HEK293 (cell line): ENCODE measurements at regions not wholly inside any gene's neighbourhood (a gene's known extent, or its start where the extent isn't known, plus 50 kb on each side); places are given as distances from the start of the nearest gene placed in this dataset.

ENCODE experiments used
- CTCF ChIA-PET: fragments of 350-600 bp; formaldehyde crosslinking; extraction: SDS; loops from one replicate; lab custom pipeline; 2021; ENCODE audit warnings: antibody characterized with exemption; lab: Yijun Ruan, JAX
- POLR2A ChIA-PET: fragments of 300-600 bp; formaldehyde crosslinking; extraction: SDS; loops from one replicate; lab custom pipeline; 2020; ENCODE audit warnings: antibody characterized with exemption, inconsistent platforms; lab: Yijun Ruan, JAX
- H3K27ac ChIP-seq: fragments of 200-500 bp; sonication (Bioruptor generic); 2 replicates; pipeline ENCODE4 v1.5.1; 2014; ENCODE audit warnings: low read depth, low read length, control low read depth, inconsistent platforms; ENCODE audit errors: extremely low read depth
- H3K36me3 ChIP-seq, 2 experiments: fragments of 200-500 bp in 1 of 2; sonication (Bioruptor generic) in 1 of 2; 1 replicate in 1 of 2; 2 replicates in 1 of 2; pipeline ENCODE4 v1.5.1; 2014 to 2017; ENCODE audit warnings: inconsistent platforms in 2 of 2, low read length in 2 of 2; ENCODE audit not compliant: control insufficient read depth in 2 of 2, insufficient read depth in 1 of 2
- H3K4me1 ChIP-seq: fragments of 200-500 bp; sonication (Bioruptor generic); 2 replicates; pipeline ENCODE4 v1.5.1; 2014; ENCODE audit warnings: mild to moderate bottlenecking, low read length, inconsistent platforms; ENCODE audit not compliant: control insufficient read depth, insufficient read depth
- H3K4me3 ChIP-seq: 2 replicates; pipeline ENCODE4 v1.5.1; 2011; ENCODE audit warnings: low read depth, mild to moderate bottlenecking, control low read depth, low read length, moderate library complexity
- H3K9me3 ChIP-seq: fragments of 200-500 bp; sonication (Bioruptor generic); 2 replicates; pipeline ENCODE4 v1.5.1; 2014; ENCODE audit warnings: low read depth, low read length, inconsistent platforms; ENCODE audit not compliant: control insufficient read depth, insufficient read depth
- GLI2 ChIP-seq: fragments of 450-650 bp; formaldehyde crosslinking; IDR thresholded peaks from 2 replicates; pipeline ENCODE4; 2017; ENCODE audit warnings: missing biosample characterization, missing genetic modification characterization, low read depth, borderline replicate concordance
- OVOL3 ChIP-seq: fragments of 450-650 bp; formaldehyde crosslinking; IDR thresholded peaks from 2 replicates; pipeline ENCODE4 v1.5.1; 2016; ENCODE audit warnings: missing biosample characterization, missing genetic modification characterization
- RBAK ChIP-seq: fragments of 450-650 bp; formaldehyde crosslinking; IDR thresholded peaks from 2 replicates; pipeline ENCODE4 v1.5.1; 2016; ENCODE audit warnings: missing biosample characterization, missing genetic modification characterization
- ZBTB20 ChIP-seq: fragments of 450-650 bp; formaldehyde crosslinking; IDR thresholded peaks from 2 replicates; pipeline ENCODE4 v1.5.1; 2016; ENCODE audit warnings: missing biosample characterization, missing genetic modification characterization
- ZNF2 ChIP-seq: fragments of 450-650 bp; formaldehyde crosslinking; IDR thresholded peaks from 2 replicates; pipeline ENCODE4 v1.5.1; 2016; ENCODE audit warnings: missing biosample characterization, missing genetic modification characterization
- ZNF501 ChIP-seq: fragments of 450-650 bp; formaldehyde crosslinking; IDR thresholded peaks from 2 replicates; pipeline ENCODE4 v1.5.1; 2016; ENCODE audit warnings: missing biosample characterization, missing genetic modification characterization
- ZNF521 ChIP-seq: fragments of 450-650 bp; formaldehyde crosslinking; IDR thresholded peaks from 2 replicates; pipeline ENCODE4 v1.5.1; 2017; ENCODE audit warnings: missing biosample characterization, mild to moderate bottlenecking, missing genetic modification characterization
- ZNF558 ChIP-seq: fragments of 450-650 bp; formaldehyde crosslinking; IDR thresholded peaks from 2 replicates; pipeline ENCODE4 v1.5.1; 2016; ENCODE audit warnings: missing biosample characterization, missing genetic modification characterization
- ZNF560 ChIP-seq: fragments of 450-650 bp; formaldehyde crosslinking; IDR thresholded peaks from 2 replicates; pipeline ENCODE4 v1.5.1; 2017; ENCODE audit warnings: missing biosample characterization, missing genetic modification characterization, borderline replicate concordance
- ZNF664 ChIP-seq: fragments of 450-650 bp; formaldehyde crosslinking; IDR thresholded peaks from 2 replicates; pipeline ENCODE4 v1.5.1; 2016; ENCODE audit warnings: missing biosample characterization, missing genetic modification characterization
- TF ChIP-seq, protein P1 (sequence below): fragments of 450-650 bp; formaldehyde crosslinking; IDR thresholded peaks from 2 replicates; pipeline ENCODE4 v1.5.0; 2017; ENCODE audit warnings: missing biosample characterization, missing genetic modification characterization, borderline replicate concordance
- TF ChIP-seq, protein P2 (sequence below): fragments of 450-650 bp; formaldehyde crosslinking; IDR thresholded peaks from 2 replicates; pipeline ENCODE4 v1.5.1; 2016; ENCODE audit warnings: missing biosample characterization, missing genetic modification characterization
- TF ChIP-seq, protein P3 (sequence below): fragments of 450-650 bp; formaldehyde crosslinking; IDR thresholded peaks from 2 replicates; pipeline ENCODE4 v1.5.1; 2016; ENCODE audit warnings: missing biosample characterization, missing genetic modification characterization
- TF ChIP-seq, protein P4 (sequence below): fragments of 450-650 bp; formaldehyde crosslinking; IDR thresholded peaks from 2 replicates; pipeline ENCODE4 v1.5.1; 2016; ENCODE audit warnings: missing biosample characterization, missing genetic modification characterization
- TF ChIP-seq, protein P5 (sequence below): fragments of 450-650 bp; formaldehyde crosslinking; conservative IDR thresholded peaks from 2 replicates; pipeline ENCODE4 v1.5.1; 2016; ENCODE audit warnings: low read depth, missing biosample characterization, missing genetic modification characterization
- TF ChIP-seq, protein P6 (sequence below): fragments of 450-650 bp; formaldehyde crosslinking; conservative IDR thresholded peaks from 2 replicates; pipeline ENCODE4 v1.5.1; 2016; ENCODE audit warnings: low read depth, missing biosample characterization, missing genetic modification characterization
- TF ChIP-seq, protein P7 (sequence below): fragments of 450-650 bp; formaldehyde crosslinking; IDR thresholded peaks from 2 replicates; pipeline ENCODE4 v1.5.1; 2016; ENCODE audit warnings: missing biosample characterization, missing genetic modification characterization

DNA sequence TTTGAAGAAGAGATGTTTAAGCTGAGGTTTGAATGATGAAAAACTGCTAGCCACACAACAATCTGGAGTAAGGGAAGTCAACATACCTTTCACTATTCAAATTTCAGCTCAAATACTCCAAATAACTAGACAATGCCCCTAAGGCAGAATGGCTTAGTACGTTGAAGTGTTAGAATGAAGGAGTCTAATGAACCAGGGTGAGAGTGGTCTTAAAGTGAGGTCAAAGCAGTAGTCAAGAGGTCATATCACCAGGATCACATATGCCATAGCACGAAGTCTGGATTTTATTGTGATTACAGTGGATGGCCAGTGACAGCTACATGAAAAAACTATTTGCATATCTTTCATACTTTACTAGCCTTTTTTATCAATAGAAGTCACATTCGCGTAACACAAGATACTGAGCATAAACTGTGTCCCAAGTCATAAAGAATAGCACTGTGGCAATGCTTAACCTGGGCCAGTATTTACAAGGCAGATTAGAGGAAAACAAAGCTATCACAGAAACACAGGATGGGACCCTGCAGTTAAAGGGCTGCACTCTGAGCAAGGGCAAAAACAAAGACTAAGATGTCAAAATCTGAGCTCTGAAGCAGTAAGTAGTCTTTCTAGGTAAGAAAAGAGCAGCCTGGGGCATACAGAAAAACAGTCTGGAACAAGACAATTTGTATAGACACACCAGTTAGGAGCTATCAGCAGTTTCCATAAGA is 61.5 kb downstream of the HYCC1 start:
- Histone ChIP-seq H3K36me3 (peaks cover 0 to 1% of the 10 kb centered on the region in 2 experiments; a peak in 2 of 3 replicates), H3K4me1 (peaks cover 18% of the 10 kb centered on the region), H3K9me3 (no peaks in the 10 kb centered on the region)
- CTCF ChIA-PET, result interaction anchor here (0.7 to 2.1 kb wide), 3 partner anchors 9 to 103 kb away, joined by 3 to 7 read pairs (median 4); no protein-coding TSS in a partner anchor
- no peak for TF ChIP-seq ZBTB20 (tag by site-specific recombination)
- TF ChIP-seq, protein P1, sequence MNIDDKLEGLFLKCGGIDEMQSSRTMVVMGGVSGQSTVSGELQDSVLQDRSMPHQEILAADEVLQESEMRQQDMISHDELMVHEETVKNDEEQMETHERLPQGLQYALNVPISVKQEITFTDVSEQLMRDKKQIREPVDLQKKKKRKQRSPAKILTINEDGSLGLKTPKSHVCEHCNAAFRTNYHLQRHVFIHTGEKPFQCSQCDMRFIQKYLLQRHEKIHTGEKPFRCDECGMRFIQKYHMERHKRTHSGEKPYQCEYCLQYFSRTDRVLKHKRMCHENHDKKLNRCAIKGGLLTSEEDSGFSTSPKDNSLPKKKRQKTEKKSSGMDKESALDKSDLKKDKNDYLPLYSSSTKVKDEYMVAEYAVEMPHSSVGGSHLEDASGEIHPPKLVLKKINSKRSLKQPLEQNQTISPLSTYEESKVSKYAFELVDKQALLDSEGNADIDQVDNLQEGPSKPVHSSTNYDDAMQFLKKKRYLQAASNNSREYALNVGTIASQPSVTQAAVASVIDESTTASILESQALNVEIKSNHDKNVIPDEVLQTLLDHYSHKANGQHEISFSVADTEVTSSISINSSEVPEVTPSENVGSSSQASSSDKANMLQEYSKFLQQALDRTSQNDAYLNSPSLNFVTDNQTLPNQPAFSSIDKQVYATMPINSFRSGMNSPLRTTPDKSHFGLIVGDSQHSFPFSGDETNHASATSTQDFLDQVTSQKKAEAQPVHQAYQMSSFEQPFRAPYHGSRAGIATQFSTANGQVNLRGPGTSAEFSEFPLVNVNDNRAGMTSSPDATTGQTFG, result no peak
- TF ChIP-seq RBAK (tag by site-specific recombination), result no peak
- TF ChIP-seq, protein P2, sequence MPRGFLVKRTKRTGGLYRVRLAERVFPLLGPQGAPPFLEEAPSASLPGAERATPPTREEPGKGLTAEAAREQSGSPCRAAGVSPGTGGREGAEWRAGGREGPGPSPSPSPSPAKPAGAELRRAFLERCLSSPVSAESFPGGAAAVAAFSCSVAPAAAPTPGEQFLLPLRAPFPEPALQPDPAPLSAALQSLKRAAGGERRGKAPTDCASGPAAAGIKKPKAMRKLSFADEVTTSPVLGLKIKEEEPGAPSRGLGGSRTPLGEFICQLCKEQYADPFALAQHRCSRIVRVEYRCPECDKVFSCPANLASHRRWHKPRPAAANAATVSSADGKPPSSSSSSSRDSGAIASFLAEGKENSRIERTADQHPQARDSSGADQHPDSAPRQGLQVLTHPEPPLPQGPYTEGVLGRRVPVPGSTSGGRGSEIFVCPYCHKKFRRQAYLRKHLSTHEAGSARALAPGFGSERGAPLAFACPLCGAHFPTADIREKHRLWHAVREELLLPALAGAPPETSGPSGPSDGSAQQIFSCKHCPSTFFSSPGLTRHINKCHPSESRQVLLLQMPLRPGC (tag by site-specific recombination), result no peak
- TF ChIP-seq, all 188 proteins: peak for 0
- POLR2A ChIA-PET, result interaction anchor here (1.0 kb wide), 1 partner anchor 130 kb away, joined by 3 read pairs; the partner anchor contains the start of gene TOMM7
- no peak overlapping the region for H3K4me3 ChIP-seq
- no peak overlapping the region for H3K27ac ChIP-seq

DNA sequence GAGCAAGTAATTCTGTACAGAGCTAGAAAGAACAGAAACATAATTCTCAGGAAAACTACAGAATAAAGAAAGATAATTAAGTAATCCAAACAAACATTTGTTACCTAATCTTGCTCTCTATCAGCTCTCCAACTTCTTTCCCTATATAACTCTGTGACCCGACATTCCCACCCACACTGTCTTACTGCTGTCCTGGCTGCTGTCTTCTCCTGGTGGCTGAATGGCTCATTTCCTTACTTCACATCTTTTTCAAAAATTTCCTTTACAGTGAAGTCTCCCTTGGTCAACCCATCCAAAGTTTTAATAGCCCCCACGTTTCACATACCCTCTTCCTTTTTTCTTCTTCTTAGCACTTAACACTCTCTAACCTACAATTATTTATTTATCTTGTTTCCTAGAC is 64.0 kb downstream of the HYCC1 start:
- ChIA-PET POLR2A (no interaction called here), CTCF (interaction anchor here (0.7 to 1.0 kb wide), 3 partner anchors 39 to 90 kb away, joined by 3 to 4 read pairs (median 3); no protein-coding TSS in a partner anchor)
- peaks cover 0 to 5% of the 10 kb centered on the region in 2 experiments; a peak in 2 of 3 replicates for H3K36me3 ChIP-seq
- H3K27ac ChIP-seq, result no peak overlapping the region
- no peaks in the 10 kb centered on the region for H3K9me3 ChIP-seq
- peaks cover 20% of the 10 kb centered on the region for H3K4me1 ChIP-seq
- H3K4me3 ChIP-seq, result no peak overlapping the region
- TF ChIP-seq ZNF501 (tag by site-specific recombination) (no peak), ZNF560 (tag by site-specific recombination) (no peak), ZNF558 (no peak), OVOL3 (no peak), ZNF521 (no peak), ZNF664 (tag by site-specific recombination) (no peak), ZNF2 (tag by site-specific recombination) (no peak), GLI2 (tag by site-specific recombination) (no peak)
- TF ChIP-seq, protein P3, sequence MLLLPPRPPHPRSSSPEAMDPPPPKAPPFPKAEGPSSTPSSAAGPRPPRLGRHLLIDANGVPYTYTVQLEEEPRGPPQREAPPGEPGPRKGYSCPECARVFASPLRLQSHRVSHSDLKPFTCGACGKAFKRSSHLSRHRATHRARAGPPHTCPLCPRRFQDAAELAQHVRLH, result no peak
- TF ChIP-seq, protein P4, sequence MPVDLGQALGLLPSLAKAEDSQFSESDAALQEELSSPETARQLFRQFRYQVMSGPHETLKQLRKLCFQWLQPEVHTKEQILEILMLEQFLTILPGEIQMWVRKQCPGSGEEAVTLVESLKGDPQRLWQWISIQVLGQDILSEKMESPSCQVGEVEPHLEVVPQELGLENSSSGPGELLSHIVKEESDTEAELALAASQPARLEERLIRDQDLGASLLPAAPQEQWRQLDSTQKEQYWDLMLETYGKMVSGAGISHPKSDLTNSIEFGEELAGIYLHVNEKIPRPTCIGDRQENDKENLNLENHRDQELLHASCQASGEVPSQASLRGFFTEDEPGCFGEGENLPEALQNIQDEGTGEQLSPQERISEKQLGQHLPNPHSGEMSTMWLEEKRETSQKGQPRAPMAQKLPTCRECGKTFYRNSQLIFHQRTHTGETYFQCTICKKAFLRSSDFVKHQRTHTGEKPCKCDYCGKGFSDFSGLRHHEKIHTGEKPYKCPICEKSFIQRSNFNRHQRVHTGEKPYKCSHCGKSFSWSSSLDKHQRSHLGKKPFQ, result no peak
- TF ChIP-seq, protein P5, sequence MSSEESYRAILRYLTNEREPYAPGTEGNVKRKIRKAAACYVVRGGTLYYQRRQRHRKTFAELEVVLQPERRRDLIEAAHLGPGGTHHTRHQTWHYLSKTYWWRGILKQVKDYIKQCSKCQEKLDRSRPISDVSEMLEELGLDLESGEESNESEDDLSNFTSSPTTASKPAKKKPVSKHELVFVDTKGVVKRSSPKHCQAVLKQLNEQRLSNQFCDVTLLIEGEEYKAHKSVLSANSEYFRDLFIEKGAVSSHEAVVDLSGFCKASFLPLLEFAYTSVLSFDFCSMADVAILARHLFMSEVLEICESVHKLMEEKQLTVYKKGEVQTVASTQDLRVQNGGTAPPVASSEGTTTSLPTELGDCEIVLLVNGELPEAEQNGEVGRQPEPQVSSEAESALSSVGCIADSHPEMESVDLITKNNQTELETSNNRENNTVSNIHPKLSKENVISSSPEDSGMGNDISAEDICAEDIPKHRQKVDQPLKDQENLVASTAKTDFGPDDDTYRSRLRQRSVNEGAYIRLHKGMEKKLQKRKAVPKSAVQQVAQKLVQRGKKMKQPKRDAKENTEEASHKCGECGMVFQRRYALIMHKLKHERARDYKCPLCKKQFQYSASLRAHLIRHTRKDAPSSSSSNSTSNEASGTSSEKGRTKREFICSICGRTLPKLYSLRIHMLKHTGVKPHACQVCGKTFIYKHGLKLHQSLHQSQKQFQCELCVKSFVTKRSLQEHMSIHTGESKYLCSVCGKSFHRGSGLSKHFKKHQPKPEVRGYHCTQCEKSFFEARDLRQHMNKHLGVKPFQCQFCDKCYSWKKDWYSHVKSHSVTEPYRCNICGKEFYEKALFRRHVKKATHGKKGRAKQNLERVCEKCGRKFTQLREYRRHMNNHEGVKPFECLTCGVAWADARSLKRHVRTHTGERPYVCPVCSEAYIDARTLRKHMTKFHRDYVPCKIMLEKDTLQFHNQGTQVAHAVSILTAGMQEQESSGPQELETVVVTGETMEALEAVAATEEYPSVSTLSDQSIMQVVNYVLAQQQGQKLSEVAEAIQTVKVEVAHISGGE (tag by site-specific recombination), result no peak
- TF ChIP-seq, protein P6, sequence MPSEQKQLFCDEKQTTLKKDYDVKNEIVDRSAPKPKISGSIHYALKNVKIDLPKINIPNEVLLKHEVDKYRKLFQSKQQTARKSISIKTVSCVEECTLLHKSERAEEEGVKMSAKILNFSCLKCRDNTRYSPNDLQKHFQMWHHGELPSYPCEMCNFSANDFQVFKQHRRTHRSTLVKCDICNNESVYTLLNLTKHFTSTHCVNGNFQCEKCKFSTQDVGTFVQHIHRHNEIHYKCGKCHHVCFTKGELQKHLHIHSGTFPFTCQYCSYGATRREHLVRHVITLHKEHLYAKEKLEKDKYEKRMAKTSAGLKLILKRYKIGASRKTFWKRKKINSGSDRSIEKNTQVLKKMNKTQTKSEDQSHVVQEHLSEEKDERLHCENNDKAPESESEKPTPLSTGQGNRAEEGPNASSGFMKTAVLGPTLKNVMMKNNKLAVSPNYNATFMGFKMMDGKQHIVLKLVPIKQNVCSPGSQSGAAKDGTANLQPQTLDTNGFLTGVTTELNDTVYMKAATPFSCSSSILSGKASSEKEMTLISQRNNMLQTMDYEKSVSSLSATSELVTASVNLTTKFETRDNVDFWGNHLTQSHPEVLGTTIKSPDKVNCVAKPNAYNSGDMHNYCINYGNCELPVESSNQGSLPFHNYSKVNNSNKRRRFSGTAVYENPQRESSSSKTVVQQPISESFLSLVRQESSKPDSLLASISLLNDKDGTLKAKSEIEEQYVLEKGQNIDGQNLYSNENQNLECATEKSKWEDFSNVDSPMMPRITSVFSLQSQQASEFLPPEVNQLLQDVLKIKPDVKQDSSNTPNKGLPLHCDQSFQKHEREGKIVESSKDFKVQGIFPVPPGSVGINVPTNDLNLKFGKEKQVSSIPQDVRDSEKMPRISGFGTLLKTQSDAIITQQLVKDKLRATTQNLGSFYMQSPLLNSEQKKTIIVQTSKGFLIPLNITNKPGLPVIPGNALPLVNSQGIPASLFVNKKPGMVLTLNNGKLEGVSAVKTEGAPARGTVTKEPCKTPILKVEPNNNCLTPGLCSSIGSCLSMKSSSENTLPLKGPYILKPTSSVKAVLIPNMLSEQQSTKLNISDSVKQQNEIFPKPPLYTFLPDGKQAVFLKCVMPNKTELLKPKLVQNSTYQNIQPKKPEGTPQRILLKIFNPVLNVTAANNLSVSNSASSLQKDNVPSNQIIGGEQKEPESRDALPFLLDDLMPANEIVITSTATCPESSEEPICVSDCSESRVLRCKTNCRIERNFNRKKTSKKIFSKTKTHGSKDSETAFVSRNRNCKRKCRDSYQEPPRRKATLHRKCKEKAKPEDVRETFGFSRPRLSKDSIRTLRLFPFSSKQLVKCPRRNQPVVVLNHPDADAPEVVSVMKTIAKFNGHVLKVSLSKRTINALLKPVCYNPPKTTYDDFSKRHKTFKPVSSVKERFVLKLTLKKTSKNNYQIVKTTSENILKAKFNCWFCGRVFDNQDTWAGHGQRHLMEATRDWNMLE (tag by site-specific recombination), result no peak
- TF ChIP-seq, protein P7, sequence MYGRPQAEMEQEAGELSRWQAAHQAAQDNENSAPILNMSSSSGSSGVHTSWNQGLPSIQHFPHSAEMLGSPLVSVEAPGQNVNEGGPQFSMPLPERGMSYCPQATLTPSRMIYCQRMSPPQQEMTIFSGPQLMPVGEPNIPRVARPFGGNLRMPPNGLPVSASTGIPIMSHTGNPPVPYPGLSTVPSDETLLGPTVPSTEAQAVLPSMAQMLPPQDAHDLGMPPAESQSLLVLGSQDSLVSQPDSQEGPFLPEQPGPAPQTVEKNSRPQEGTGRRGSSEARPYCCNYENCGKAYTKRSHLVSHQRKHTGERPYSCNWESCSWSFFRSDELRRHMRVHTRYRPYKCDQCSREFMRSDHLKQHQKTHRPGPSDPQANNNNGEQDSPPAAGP (tag by site-specific recombination), result no peak
